HCT116 (cell line): ENCODE measurements at regions not wholly inside any gene's neighbourhood (a gene's known extent, or its start where the extent isn't known, plus 50 kb on each side); places are given as distances from the start of the nearest gene placed in this dataset.

Experiments
- ATAC-seq: fragments of 200-7000 bp; cut with Tn5 transposase; 2 replicates; pipeline ENCODE4 v1.9.1; 2020; ENCODE audit warnings: mild to moderate bottlenecking, moderate library complexity
- BruUV-seq: library from RNA; stranded (reverse); fragments of 400-500 nt; replicated peaks from 2 replicates; lab custom pipeline; 2021; lab: Mats Ljungman, UMichigan
- CTCF ChIA-PET: fragments of 300-600 bp; sonication (Branson Sonifier 250); formaldehyde crosslinking; loops from one replicate; lab custom pipeline; 2021; ENCODE audit warnings: antibody characterized with exemption; lab: Charles Lee
- POLR2A ChIA-PET: fragments of 300-600, 350-600 bp; sonication (Branson Sonifier 250); formaldehyde crosslinking; loops from one replicate; lab custom pipeline; 2021; ENCODE audit warnings: antibody characterized with exemption; lab: Charles Lee
- RAD21 ChIA-PET, 2 experiments: fragments of 300-600 bp; sonication (Branson Sonifier 250); formaldehyde crosslinking; loops; one replicate each; lab custom pipeline; 2023; ENCODE audit warnings: low total read pairs in 2 of 2; ENCODE audit not compliant: uncharacterized antibody in 2 of 2, unreplicated experiment in 2 of 2, low non-redundant PET in 1 of 2; lab: Charles Lee
- DNase-seq: peaks from one replicate; pipeline ENCODE4 v3.0.0-alpha.2; 2010; ENCODE audit warnings: low read depth, low spot score
- H2AFZ ChIP-seq: fragments of 200-600 bp; shearing (Covaris generic), sonication (generic); 2 replicates; pipeline ENCODE4 v1.6.1; 2017; ENCODE audit warnings: low read depth, mixed run types, mixed read lengths, antibody characterized with exemption, low read length; ENCODE audit not compliant: poor library complexity, severe bottlenecking
- H3K27ac ChIP-seq: 2 replicates; pipeline ENCODE4 v1.5.1; 2012; ENCODE audit warnings: low read depth, low read length
- H3K27me3 ChIP-seq: fragments of 200-600 bp; sonication (generic); 2 replicates; pipeline ENCODE4 v1.6.1; 2016; ENCODE audit warnings: mixed run types, low read length, mixed read lengths; ENCODE audit not compliant: insufficient read depth
- H3K36me3 ChIP-seq, 2 experiments: fragments of 200-500 bp in 1 of 2; fragments of 200-600 bp in 1 of 2; sonication (Bioruptor generic) in 1 of 2; sonication (generic) in 1 of 2; 2 replicates each; pipeline versions ENCODE4 v1.5.1 to v1.6.1; 2014 to 2016; ENCODE audit warnings: low read length in 2 of 2, inconsistent platforms in 1 of 2, mixed read lengths in 1 of 2, mixed run types in 1 of 2; ENCODE audit not compliant: insufficient read depth in 2 of 2, control insufficient read depth in 1 of 2
- H3K4me1 ChIP-seq, 2 experiments: fragments of 200-600 bp in 1 of 2; sonication (generic) in 1 of 2; 2 replicates each; pipeline versions ENCODE4 v1.5.1 to v1.6.1; 2012 to 2017; ENCODE audit warnings: low read length in 2 of 2, inconsistent platforms in 1 of 2, mild to moderate bottlenecking in 1 of 2, mixed read lengths in 1 of 2, mixed run types in 1 of 2, moderate library complexity in 1 of 2; ENCODE audit not compliant: insufficient read depth in 2 of 2, control insufficient read depth in 1 of 2
- H3K4me2 ChIP-seq: fragments of 200-600 bp; sonication (generic); 2 replicates; pipeline ENCODE4 v1.6.1; 2017; ENCODE audit warnings: mixed run types, low read length, mixed read lengths
- H3K4me3 ChIP-seq, 2 experiments: fragments of 200-600 bp in 1 of 2; sonication (generic) in 1 of 2; replicated peaks in 1 of 2; 2 replicates each; pipeline ENCODE4 v1.5.1; 2011 to 2016; ENCODE audit warnings: low read length in 2 of 2, control low read depth in 1 of 2, low read depth in 1 of 2, mild to moderate bottlenecking in 1 of 2, mixed read lengths in 1 of 2, mixed run types in 1 of 2
- H3K79me2 ChIP-seq: fragments of 200-600 bp; sonication (generic); 2 replicates; pipeline ENCODE4 v1.6.1; 2017; ENCODE audit warnings: mild to moderate bottlenecking, mixed run types, low read length, moderate library complexity, mixed read lengths; ENCODE audit not compliant: insufficient read depth
- H3K9ac ChIP-seq: fragments of 200-600 bp; sonication (generic); 2 replicates; pipeline ENCODE4 v1.6.1; 2016; ENCODE audit warnings: low read length, mixed read lengths
- H3K9me2 ChIP-seq: fragments of 200-600 bp; sonication (generic), shearing (Covaris generic); 2 replicates; pipeline ENCODE4 v1.6.1; 2017; ENCODE audit warnings: mixed run types, mild to moderate bottlenecking, moderate library complexity; ENCODE audit not compliant: insufficient read depth
- H3K9me3 ChIP-seq, 2 experiments: fragments of 200-500 bp in 1 of 2; fragments of 200-600 bp in 1 of 2; sonication (Bioruptor generic) in 1 of 2; sonication (generic) in 1 of 2; 2 replicates each; pipeline ENCODE4 v1.6.1; 2014 to 2017; ENCODE audit warnings: low read length in 2 of 2, mixed read lengths in 2 of 2, inconsistent platforms in 1 of 2, low read depth in 1 of 2, mild to moderate bottlenecking in 1 of 2, mixed run types in 1 of 2, moderate library complexity in 1 of 2; ENCODE audit not compliant: control insufficient read depth in 1 of 2, insufficient read depth in 1 of 2
- H4K20me1 ChIP-seq: fragments of 200-600 bp; sonication (generic), shearing (Covaris generic); 2 replicates; pipeline ENCODE4 v1.6.1; 2017; ENCODE audit warnings: mixed run types, mild to moderate bottlenecking, moderate library complexity; ENCODE audit not compliant: insufficient read depth
- CBX3 ChIP-seq: IDR thresholded peaks from 2 replicates; pipeline ENCODE4 v1.6.1; 2012; ENCODE audit warnings: low read depth
- EZH2 ChIP-seq: fragments of 200-600 bp; sonication (generic); IDR thresholded peaks from 2 replicates; pipeline ENCODE4 v1.6.1; 2017; ENCODE audit warnings: antibody characterized with exemption, mixed run types
- EZH2phosphoT487 ChIP-seq: fragments of 200-600 bp; IDR thresholded peaks from 2 replicates; pipeline ENCODE4 v1.6.1; 2018; ENCODE audit warnings: antibody characterized with exemption, borderline replicate concordance
- FOSL1 ChIP-seq: IDR thresholded peaks from 2 replicates; pipeline ENCODE4 v1.6.1; 2012; ENCODE audit warnings: low read depth
- POLR2A ChIP-seq: IDR thresholded peaks from 2 replicates; pipeline ENCODE4 v1.7.0; 2011; ENCODE audit warnings: borderline replicate concordance; ENCODE audit not compliant: insufficient read depth, insufficient read length; ENCODE audit errors: extremely low read depth
- RAD21 ChIP-seq: IDR thresholded peaks from 2 replicates; pipeline ENCODE4 v1.6.1; 2012; ENCODE audit warnings: low read depth, mild to moderate bottlenecking
- SIN3A ChIP-seq: IDR thresholded peaks from 2 replicates; pipeline ENCODE4 v1.6.1; 2012; ENCODE audit warnings: low read depth
- SP1 ChIP-seq: IDR thresholded peaks from 2 replicates; pipeline ENCODE4 v1.6.1; 2012; ENCODE audit warnings: low read depth
- TCF7L2 ChIP-seq: IDR thresholded peaks from 2 replicates; pipeline ENCODE4 v1.7.0; 2011; ENCODE audit warnings: borderline replicate concordance, inconsistent platforms; ENCODE audit not compliant: insufficient read depth, insufficient read length; ENCODE audit errors: extremely low read depth
- YY1 ChIP-seq: IDR thresholded peaks from 2 replicates; pipeline ENCODE4 v1.6.1; 2011; ENCODE audit warnings: low read length, low read depth, moderate library complexity, mild to moderate bottlenecking; ENCODE audit not compliant: insufficient replicate concordance; ENCODE audit errors: extremely low read depth
- ZFX ChIP-seq: fragments of 450-650 bp; IDR thresholded peaks from 2 replicates; pipeline ENCODE4 v1.6.1; 2017
- intact Hi-C: fragments of 100-400 bp; cut with micrococcal nuclease; formaldehyde crosslinking; loops from 2 replicates; pipeline ENCODE4 v1.10.0; 2022
- TF ChIP-seq, protein P1 (sequence below): IDR thresholded peaks from 2 replicates; pipeline ENCODE4 v1.6.1; 2011; ENCODE audit warnings: mild to moderate bottlenecking, low read length, moderate library complexity; ENCODE audit not compliant: insufficient replicate concordance; ENCODE audit errors: extremely low read depth
- TF ChIP-seq, protein P2 (sequence below): IDR thresholded peaks from 2 replicates; pipeline ENCODE4 v1.6.1; 2012

DNA sequence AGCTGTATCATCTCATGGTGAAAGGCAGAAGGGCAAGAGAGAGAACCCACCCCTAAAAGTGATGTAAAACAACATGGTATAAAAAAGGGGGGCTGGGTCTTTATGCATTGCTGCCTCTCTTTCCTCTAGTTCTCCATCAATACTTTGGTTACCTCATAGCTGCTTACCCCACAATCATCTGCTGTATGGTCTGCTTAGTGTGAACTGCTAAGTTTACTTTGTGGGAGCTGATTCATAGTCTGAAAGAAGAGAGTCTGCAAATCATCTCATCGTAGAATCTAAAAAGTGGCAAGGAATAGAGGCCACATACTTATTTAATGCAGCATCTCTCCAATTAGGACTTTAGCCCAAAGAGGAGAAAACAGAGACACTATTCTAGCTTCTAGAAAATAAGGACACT, 546.8 kb downstream of the GBE1 start:
- no peaks in the 10 kb centered on the region for H3K36me3 ChIP-seq
- ChIA-PET RAD21 (no interaction called here), CTCF (no interaction called here), POLR2A (no interaction called here)
- intact Hi-C loops = no loop called here
- H3K27ac ChIP-seq = no peak overlapping the region
- H3K9ac ChIP-seq = no peak overlapping the region
- no peaks in the 10 kb centered on the region for H3K9me2 ChIP-seq
- BruUV-seq = no TSS peak
- no peak overlapping the region for H2AFZ ChIP-seq
- H3K9me3 ChIP-seq = peaks cover 0 to 12% of the 10 kb centered on the region in 2 experiments; a peak in 3 of 4 replicates
- no peak overlapping the region for H3K4me2 ChIP-seq
- ATAC-seq (no peak), DNase-seq (no peak)
- no peaks in the 10 kb centered on the region for H3K27me3 ChIP-seq
- H3K4me1 ChIP-seq = no peaks in the 10 kb centered on the region
- no peaks in the 10 kb centered on the region for H4K20me1 ChIP-seq
- no peak overlapping the region for H3K4me3 ChIP-seq
- TF ChIP-seq, protein P1, sequence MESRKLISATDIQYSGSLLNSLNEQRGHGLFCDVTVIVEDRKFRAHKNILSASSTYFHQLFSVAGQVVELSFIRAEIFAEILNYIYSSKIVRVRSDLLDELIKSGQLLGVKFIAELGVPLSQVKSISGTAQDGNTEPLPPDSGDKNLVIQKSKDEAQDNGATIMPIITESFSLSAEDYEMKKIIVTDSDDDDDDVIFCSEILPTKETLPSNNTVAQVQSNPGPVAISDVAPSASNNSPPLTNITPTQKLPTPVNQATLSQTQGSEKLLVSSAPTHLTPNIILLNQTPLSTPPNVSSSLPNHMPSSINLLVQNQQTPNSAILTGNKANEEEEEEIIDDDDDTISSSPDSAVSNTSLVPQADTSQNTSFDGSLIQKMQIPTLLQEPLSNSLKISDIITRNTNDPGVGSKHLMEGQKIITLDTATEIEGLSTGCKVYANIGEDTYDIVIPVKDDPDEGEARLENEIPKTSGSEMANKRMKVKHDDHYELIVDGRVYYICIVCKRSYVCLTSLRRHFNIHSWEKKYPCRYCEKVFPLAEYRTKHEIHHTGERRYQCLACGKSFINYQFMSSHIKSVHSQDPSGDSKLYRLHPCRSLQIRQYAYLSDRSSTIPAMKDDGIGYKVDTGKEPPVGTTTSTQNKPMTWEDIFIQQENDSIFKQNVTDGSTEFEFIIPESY = no peak
- TF ChIP-seq EZH2 (no peak), SIN3A (no peak), ZFX (no peak), FOSL1 (no peak), SP1 (no peak), POLR2A (no peak), YY1 (no peak), TCF7L2 (no peak), RAD21 (no peak), CBX3 (no peak), EZH2phosphoT487 (no peak)
- TF ChIP-seq, protein P2, sequence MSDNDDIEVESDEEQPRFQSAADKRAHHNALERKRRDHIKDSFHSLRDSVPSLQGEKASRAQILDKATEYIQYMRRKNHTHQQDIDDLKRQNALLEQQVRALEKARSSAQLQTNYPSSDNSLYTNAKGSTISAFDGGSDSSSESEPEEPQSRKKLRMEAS = no peak
- no peaks in the 10 kb centered on the region for H3K79me2 ChIP-seq
